Astrocyte of the cerebellum (primary cell): ENCODE measurements at regions not wholly inside any gene's neighbourhood (a gene's known extent, or its start where the extent isn't known, plus 50 kb on each side); places are given as distances from the start of the nearest gene placed in this dataset.

Source experiments
- DNase-seq: peaks from one replicate; pipeline ENCODE4 v3.0.0-alpha.2; 2011; ENCODE audit warnings: low read depth
- H3K4me3 ChIP-seq: 2 replicates; pipeline ENCODE4 v1.5.1; 2011; ENCODE audit warnings: mild to moderate bottlenecking, low read depth, low read length, moderate library complexity
- CTCF ChIP-seq: IDR thresholded peaks from 2 replicates; pipeline ENCODE4 v1.5.1; 2012; ENCODE audit warnings: low read length, low read depth, moderate library complexity, mild to moderate bottlenecking; ENCODE audit errors: missing control alignments
- in situ Hi-C: cut with HindIII; loops from 2 replicates; pipeline ENCODE4 v1.10.0; 2017; ENCODE audit warnings: low sequenced_read_pairs

- H3K4me3 ChIP-seq: no peak overlapping the region
- no peak for TF ChIP-seq CTCF
- in situ Hi-C loops: no loop called here
- DNase-seq: no peak
Observed at GRCh38 chr15:96031426-96032110, 298.9 kb upstream of the NR2F2 start.

- no peak overlapping the region for H3K4me3 ChIP-seq
- in situ Hi-C loops: no loop called here
- no peak for DNase-seq
- TF ChIP-seq CTCF: no peak
Observed at GRCh38 chr15:96035091-96035490, 295.4 kb upstream of the NR2F2 start.

GRCh38 chr15:96035635-96036034, 294.9 kb upstream of the NR2F2 start:
- in situ Hi-C loops: no loop called here
- no peak for DNase-seq
- no peak for TF ChIP-seq CTCF
- no peak overlapping the region for H3K4me3 ChIP-seq

- peak; percentile 56 for DNase-seq
- in situ Hi-C loops: no loop called here
- TF ChIP-seq CTCF: no peak
- H3K4me3 ChIP-seq: no peak overlapping the region
Observed at GRCh38 chr15:96037584-96037983, 292.9 kb upstream of the NR2F2 start.

- TF ChIP-seq CTCF: no peak
- DNase-seq: no peak
- in situ Hi-C loops: no loop called here
- H3K4me3 ChIP-seq: no peak overlapping the region
Observed at GRCh38 chr15:96038131-96038530, 292.4 kb upstream of the NR2F2 start.

- no peak overlapping the region for H3K4me3 ChIP-seq
- no peak for DNase-seq
- TF ChIP-seq CTCF: no peak
- in situ Hi-C loops: no loop called here
Observed at GRCh38 chr15:96038650-96039049, 291.9 kb upstream of the NR2F2 start.
